NCI-H1092 (cell line): ENCODE measurements at regions not wholly inside any gene's neighbourhood (a gene's known extent, or its start where the extent isn't known, plus 50 kb on each side); places are given as distances from the start of the nearest gene placed in this dataset.

Experiments used
- DNase-seq: peaks from one replicate; lab custom pipeline; 2025; lab: John Stamatoyannopoulos, UW

DNA sequence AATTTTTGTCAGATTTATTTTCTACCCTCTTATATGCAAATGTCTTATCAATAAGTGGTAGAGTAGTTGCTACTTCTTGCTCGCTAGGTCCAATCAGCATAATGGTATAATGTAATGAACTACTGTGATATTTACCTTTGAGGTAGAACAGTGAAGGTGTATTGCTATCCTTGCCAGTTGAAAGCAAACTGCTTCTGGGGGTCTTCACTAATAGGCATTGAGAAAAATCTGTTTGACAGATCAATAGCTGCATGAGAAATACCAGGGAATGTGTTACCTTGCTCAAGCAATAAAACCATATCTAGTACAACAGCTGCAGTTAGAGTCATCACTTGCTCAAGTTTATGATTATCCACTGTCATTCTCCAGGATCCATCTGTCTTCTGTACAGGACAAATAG, 50.1 kb upstream of the EFEMP1 start:
- DNase-seq, result no peak

GRCh38 chr2:55976681-55977080, 53.1 kb upstream of the EFEMP1 start:
- no peak for DNase-seq

DNA sequence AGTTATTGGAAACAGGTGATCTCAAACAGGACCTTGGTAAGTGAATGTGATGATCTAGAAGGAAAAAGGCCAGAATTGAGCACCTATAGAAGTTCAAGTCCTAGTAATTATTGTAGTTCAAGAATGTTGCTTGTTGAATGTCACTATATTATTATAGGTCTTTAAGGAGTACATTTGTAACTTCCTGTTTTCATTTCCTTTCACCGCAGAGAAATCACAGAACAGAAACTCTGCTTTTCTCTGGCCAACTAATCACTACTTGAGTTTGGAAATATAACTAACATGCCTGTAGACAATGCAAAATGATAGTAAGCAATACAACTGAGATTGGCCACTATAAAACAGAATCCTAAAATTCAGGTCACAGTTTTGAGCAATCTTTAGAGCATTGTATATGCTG, 61.8 kb upstream of the EFEMP1 start:
- no peak for DNase-seq

GRCh38 chr2:55986001-55986400, 62.4 kb upstream of the EFEMP1 start:
- DNase-seq, result no peak

DNA sequence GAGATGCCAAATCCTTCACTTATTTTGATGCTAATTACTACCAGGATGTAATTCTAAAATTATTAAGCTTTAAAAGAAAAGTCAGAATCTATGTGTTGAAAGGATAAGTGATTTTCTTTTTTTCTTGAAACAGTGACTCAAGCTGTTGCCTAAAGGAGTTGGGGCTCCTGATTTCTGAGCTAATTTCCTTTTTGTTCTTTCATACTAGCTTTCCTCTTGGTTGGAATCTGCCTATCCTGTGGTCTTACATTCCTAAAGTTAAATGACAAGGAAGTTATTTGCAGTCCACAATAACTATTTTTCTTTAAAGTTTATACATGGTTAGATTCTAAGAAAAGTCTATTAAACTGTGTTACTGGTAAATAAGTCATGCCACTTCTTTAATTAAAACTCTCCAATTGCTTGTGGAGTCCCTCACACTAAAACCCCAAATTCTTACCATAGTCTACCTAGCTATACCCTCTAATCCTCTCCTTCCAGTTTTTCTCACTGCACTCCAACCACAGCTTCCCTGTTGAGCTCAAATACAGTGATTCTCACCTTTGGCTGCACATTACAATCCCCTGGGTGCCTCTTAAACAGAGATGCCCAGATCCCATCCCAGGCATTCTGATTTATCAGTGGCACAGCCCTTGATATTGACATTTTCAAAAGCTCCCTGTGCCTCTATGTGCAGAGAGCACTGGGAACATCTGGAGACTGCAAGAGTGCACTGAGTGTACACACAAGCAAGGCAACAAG, 63.3 kb upstream of the EFEMP1 start:
- DNase-seq, result no peak

DNA sequence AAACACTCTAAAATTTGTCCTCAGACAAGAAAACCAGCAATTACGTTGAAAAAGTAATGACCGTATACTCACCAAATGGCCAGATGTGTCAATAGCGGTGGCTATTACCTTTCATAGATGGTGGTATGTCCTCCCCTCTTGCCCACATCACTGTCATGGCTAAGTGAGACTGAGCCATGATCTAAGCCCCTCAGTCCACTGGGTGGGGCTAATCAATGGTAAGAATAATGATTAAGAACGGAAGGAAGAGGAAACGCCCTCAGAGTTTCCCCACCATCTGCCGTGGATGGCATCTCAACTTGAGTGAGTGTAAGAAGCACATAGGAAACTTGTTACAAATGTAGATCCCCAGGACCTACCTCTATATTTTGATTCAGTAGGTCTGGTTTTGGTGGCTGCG, 65.8 kb upstream of the EFEMP1 start:
- no peak for DNase-seq

DNA sequence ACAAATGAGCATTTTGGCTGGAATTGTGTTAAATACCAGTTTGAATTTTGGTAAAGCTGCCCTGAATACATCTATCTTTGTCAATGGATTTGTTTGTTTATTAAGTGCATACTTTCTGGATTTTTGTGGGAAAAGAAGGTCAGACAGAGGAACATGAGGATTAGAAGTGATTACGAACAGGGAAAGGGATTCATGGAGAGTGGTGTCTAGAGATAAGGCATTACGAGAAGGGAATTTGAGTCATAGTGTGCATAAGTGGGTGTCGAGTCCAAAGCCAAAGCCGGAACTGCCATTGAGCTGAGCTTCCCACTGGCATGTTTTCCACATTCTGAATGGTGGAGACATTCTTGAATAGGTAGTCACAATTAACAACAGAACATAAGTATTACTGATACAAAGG, 68.9 kb upstream of the EFEMP1 start:
- no peak for DNase-seq

- no peak for DNase-seq
Measured at GRCh38 chr2:55993685-55994084, 70.1 kb upstream of the EFEMP1 start.

GRCh38 chr2:55995211-55995610, 71.6 kb upstream of the EFEMP1 start:
- DNase-seq, result no peak

GRCh38 chr2:55995902-55996301, 72.3 kb upstream of the EFEMP1 start:
- no peak for DNase-seq

DNA sequence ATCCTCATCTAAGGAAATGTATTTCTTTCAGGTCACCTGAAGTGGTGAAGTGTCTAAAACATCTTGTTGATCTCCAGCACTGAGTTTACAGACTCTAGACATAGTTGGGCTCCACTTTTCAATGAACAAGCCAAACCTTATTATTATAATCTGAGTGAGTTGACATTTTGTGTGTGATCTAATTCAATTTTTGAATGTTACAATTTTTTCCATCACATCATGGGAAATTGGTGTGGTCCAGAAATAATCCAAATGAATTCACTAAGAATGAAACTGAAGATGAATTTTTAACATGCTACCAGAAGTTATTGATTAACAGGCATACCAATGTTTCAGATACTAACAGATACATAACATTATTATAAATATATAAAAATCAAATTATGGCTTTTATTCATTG, 75.6 kb upstream of the EFEMP1 start:
- no peak for DNase-seq

- no peak for DNase-seq
Measured at GRCh38 chr2:55999790-56000189, 76.2 kb upstream of the EFEMP1 start.

DNA sequence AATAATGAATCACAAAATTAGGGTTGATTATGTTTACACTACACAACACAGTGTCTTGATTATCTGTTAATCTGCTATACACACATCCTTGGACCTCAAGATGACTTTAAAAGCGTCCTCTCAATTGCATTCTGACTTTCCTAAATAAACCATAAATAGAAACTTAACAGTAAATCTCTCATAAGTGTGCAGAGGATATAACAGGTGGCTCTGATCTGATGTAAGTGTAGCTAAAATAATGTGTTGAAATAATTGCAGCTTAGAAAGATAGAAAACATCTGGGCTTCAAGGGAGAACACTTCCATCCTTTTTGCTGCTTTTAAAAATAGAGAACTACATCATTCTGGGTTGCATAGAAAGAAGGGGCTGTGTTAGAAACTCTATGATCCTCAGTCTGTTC, 78.4 kb upstream of the EFEMP1 start:
- no peak for DNase-seq

DNA sequence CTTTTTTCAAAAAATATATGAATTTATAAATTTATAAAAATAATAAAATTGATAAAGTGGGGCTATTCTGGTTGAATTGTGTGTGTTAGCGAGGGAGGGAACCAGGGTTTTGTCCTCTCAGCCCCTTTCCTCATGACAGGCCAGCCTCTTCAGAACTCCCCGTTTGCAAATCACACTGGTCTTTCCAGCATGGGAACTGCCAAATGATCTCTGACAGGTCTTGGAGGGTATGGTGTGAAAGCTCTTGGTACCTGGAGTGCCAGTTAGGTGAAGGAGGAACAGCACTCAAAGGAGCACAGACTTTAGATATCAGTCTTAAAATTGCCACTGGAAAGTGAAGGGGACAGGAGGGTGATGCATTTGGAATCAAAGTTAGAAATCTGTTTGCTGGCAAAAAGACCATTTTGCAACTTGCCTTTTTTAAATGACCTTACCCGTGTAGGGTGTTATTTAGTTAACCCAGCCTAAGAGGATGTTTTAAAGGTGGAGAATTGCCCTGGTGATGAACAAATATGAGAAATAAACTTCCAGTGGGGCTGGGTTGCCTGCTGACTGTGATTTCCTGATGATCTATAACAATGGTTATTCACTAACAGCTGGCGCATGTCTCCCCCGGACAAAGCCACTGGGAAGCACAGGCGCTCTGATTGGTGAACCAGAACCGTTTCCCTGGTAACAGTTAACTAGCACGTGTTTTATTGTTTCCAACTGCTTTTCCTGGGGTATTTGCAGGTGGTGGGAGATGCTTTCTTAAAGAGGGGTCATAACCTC, 85.3 kb upstream of the EFEMP1 start:
- peak; percentile 85 for DNase-seq

GRCh38 chr2:56009758-56010458, 86.3 kb upstream of the EFEMP1 start:
- no peak for DNase-seq

DNA sequence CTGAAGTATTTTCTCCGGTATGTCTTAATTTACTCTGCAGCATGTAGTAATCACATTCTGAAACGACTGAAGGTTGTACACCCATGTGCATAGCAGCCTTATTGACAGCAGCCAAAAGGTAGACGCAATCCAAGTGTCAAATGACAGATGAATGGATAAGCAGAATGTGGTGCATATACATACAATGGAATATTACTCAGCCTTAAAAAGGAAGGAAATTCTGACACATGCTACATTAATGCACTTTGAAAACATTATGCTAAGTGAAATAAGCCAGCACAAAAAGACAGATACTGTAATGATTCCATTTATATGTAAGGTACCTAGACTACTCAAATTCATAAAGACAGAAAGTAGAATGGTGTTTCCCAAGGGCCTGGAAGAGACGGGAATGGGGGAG, 88.0 kb upstream of the EFEMP1 start:
- DNase-seq, result no peak

- no peak for DNase-seq
Measured at GRCh38 chr2:56012221-56012765, 88.7 kb upstream of the EFEMP1 start.

GRCh38 chr2:56013475-56013874, 89.9 kb upstream of the EFEMP1 start:
- DNase-seq, result no peak

DNA sequence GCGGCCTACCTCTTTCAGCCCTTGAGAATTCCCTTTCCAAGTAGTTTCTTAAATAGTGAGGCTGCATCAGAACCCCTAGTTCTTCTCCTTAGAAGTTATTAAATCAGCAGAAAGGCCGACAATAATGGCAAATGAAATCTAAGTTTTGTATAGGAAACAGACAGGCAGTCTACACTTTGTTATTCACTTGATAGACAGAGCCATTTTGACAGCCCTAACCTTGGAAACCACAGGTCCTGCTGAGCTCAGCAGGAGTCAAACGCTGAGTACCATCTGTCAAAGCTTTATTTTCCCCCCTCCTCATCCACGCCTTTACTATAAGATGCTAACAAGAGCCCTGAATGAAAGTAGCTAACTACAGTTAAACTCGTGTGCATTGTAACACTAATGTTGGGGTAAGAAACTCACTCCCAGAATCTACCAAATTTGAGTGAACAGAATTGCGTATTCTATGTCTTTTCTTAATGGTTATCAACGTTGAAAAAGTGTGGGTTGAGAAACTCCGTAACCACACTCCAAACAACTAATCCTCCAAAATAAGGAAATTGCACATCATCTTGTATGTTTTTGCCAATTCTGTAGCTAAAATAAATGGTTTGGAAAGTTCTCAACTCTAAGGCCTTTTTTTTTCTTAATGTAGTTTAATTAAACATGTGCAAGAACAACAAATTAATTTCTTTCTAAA, 90.6 kb upstream of the EFEMP1 start:
- peak; percentile 61 for DNase-seq

- no peak for DNase-seq
Measured at GRCh38 chr2:56015711-56016115, 92.1 kb upstream of the EFEMP1 start.

GRCh38 chr2:56017784-56018183, 94.2 kb upstream of the EFEMP1 start:
- no peak for DNase-seq

- peak; percentile 57 for DNase-seq
Measured at GRCh38 chr2:56018267-56018666, 94.7 kb upstream of the EFEMP1 start.
